K562 (cell line): ENCODE measurements at regions not wholly inside any gene's neighbourhood (a gene's known extent, or its start where the extent isn't known, plus 50 kb on each side); places are given as distances from the start of the nearest gene placed in this dataset.

Source experiments
- ATAC-seq: fragments of 200-7000 bp; cut with Tn5 transposase; 3 replicates; pipeline ENCODE4 v1.9.1; 2020; ENCODE audit warnings: moderate library complexity
- BruUV-seq: library from RNA; stranded (reverse); fragments of 400-500 nt; replicated peaks from 2 replicates; lab custom pipeline; 2021; lab: Mats Ljungman, UMichigan
- CTCF ChIA-PET: fragments of 300-600 bp; formaldehyde crosslinking; extraction: SDS; loops from one replicate; lab custom pipeline; 2021; ENCODE audit warnings: low intra/inter-chr PET ratio; lab: Yijun Ruan, JAX
- POLR2A ChIA-PET: fragments of 300-600, 350-650 bp; sonication (Branson Sonifier 250); formaldehyde crosslinking; extraction: SDS; loops from one replicate; lab custom pipeline; 2021; ENCODE audit warnings: antibody characterized with exemption, inconsistent platforms; lab: Yijun Ruan, JAX
- DNase-seq, 4 experiments: peaks; one replicate each; pipeline versions ENCODE4 v3.0.0 to v3.0.0-alpha.2; 2011 to 2018; ENCODE audit warnings: low spot score in 3 of 4, mixed read lengths in 3 of 4; ENCODE audit errors: extremely low read depth in 1 of 4
- FAIRE-seq: peaks from 2 replicates; lab custom pipeline; 2011; peaks lifted over from hg19 to GRCh38; lab: Jason Lieb, UNC
- H2AFZ ChIP-seq: 2 replicates; pipeline ENCODE4 v1.6.0; 2011; ENCODE audit warnings: low read depth, low read length, control low read depth, inconsistent platforms
- H3K27ac ChIP-seq: fragments of 200-600 bp; 3 replicates; pipeline ENCODE4 v1.8.0; 2011; ENCODE audit warnings: low read depth, mild to moderate bottlenecking, control low read depth, inconsistent platforms, low read length, moderate library complexity, mixed read lengths; ENCODE audit errors: extremely low read depth
- H3K27me3 ChIP-seq, 2 experiments: fragments of 300-600 bp in 1 of 2; 2 replicates in 1 of 2; 3 replicates in 1 of 2; pipeline versions ENCODE4 v1.6.0 to v1.8.0; 2011; ENCODE audit warnings: inconsistent platforms in 2 of 2, low read length in 2 of 2, mild to moderate bottlenecking in 1 of 2, mixed read lengths in 1 of 2, moderate library complexity in 1 of 2; ENCODE audit not compliant: control insufficient read depth in 2 of 2, insufficient read depth in 2 of 2
- H3K36me3 ChIP-seq: fragments of 300-600 bp; 3 replicates; pipeline ENCODE4 v1.8.0; 2011; ENCODE audit warnings: mild to moderate bottlenecking, low read length, inconsistent platforms; ENCODE audit not compliant: control insufficient read depth, insufficient read depth
- H3K4me1 ChIP-seq, 2 experiments: fragments of 200-600 bp in 1 of 2; replicated peaks in 1 of 2; 2 replicates in 1 of 2; 3 replicates in 1 of 2; pipeline versions ENCODE4 v1.5.1 to v1.8.0; 2011; ENCODE audit warnings: inconsistent platforms in 2 of 2, low read length in 2 of 2, mild to moderate bottlenecking in 1 of 2, mixed read lengths in 1 of 2, moderate library complexity in 1 of 2; ENCODE audit not compliant: control insufficient read depth in 2 of 2, insufficient read depth in 2 of 2
- H3K4me2 ChIP-seq: 2 replicates; pipeline ENCODE4 v1.6.1; 2011; ENCODE audit warnings: low read length, control low read depth, inconsistent platforms, mixed read lengths; ENCODE audit not compliant: insufficient read depth
- H3K4me3 ChIP-seq: fragments of 200-600 bp; sonication (generic), shearing (Covaris generic); 2 replicates; pipeline ENCODE4 v1.5.1; 2016; ENCODE audit warnings: control low read depth, inconsistent platforms
- H3K79me2 ChIP-seq: fragments of 200-600 bp; 3 replicates; pipeline ENCODE4 v1.8.0; 2011; ENCODE audit warnings: low read length, inconsistent platforms; ENCODE audit not compliant: control insufficient read depth, insufficient read depth
- H3K9ac ChIP-seq, 2 experiments: 2 replicates each; pipeline versions ENCODE4 v1.6.0 to v1.6.1; 2011; ENCODE audit warnings: low read depth in 2 of 2, low read length in 2 of 2, control low read depth in 1 of 2, inconsistent platforms in 1 of 2, mild to moderate bottlenecking in 1 of 2, mixed read lengths in 1 of 2; ENCODE audit not compliant: insufficient read depth in 1 of 2
- H3K9me1 ChIP-seq: one replicate; pipeline ENCODE4 v1.6.0; 2011; ENCODE audit warnings: inconsistent platforms, mild to moderate bottlenecking, low read length, moderate library complexity; ENCODE audit not compliant: control insufficient read depth, insufficient read depth
- H3K9me3 ChIP-seq: replicated peaks from 2 replicates; pipeline ENCODE4 v1.5.1; 2011; ENCODE audit warnings: low read depth, low read length, inconsistent platforms; ENCODE audit not compliant: control insufficient read depth, insufficient read depth
- H4K20me1 ChIP-seq: replicated peaks from 2 replicates; pipeline ENCODE4 v1.6.1; 2011; ENCODE audit warnings: low read length, inconsistent platforms, mixed read lengths; ENCODE audit not compliant: control insufficient read depth, insufficient read depth
- BRD9 ChIP-seq: fragments of 450-650 bp; IDR thresholded peaks from 2 replicates; pipeline ENCODE4 v1.6.1; 2018; ENCODE audit warnings: low read depth; ENCODE audit not compliant: partially characterized antibody
- C11orf30 ChIP-seq: fragments of 450-650 bp; IDR thresholded peaks from 2 replicates; pipeline ENCODE4 v1.6.1; 2016; ENCODE audit warnings: low read depth, mild to moderate bottlenecking
- ELK1 ChIP-seq: sonication (generic); formaldehyde crosslinking; IDR thresholded peaks from 2 replicates; pipeline ENCODE4 v1.8.1; 2022; ENCODE audit warnings: missing genetic modification reagents
- GATA2 ChIP-seq: sonication (generic); formaldehyde crosslinking; IDR thresholded peaks from 2 replicates; pipeline ENCODE4 v1.4.0; 2020; ENCODE audit warnings: mild to moderate bottlenecking, missing genetic modification reagents
- HOMEZ ChIP-seq: fragments of 250-450 bp; sonication (Bioruptor Pico); IDR thresholded peaks from 2 replicates; pipeline ENCODE4 v1.4.0; 2020; ENCODE audit warnings: mild to moderate bottlenecking, moderate library complexity
- IRF2 ChIP-seq: sonication (generic); formaldehyde crosslinking; IDR thresholded peaks from 2 replicates; pipeline ENCODE4 v1.8.1; 2022; ENCODE audit warnings: mild to moderate bottlenecking, missing genetic modification reagents
- MAFF ChIP-seq: IDR thresholded peaks from 2 replicates; pipeline ENCODE4 v1.6.1; 2012; ENCODE audit warnings: low read length, improper control_type of control experiment
- MAFG ChIP-seq: fragments of 450-650 bp; conservative IDR thresholded peaks from 2 replicates; pipeline ENCODE4 v1.6.1; 2016; ENCODE audit warnings: missing genetic modification characterization, missing compliant biosample characterization
- MAFK ChIP-seq: IDR thresholded peaks from 2 replicates; pipeline ENCODE4 v1.6.1; 2011; ENCODE audit warnings: low read length, improper control_type of control experiment
- THRAP3 ChIP-seq: fragments of 450-650 bp; IDR thresholded peaks from 2 replicates; pipeline ENCODE4 v1.6.1; 2016; ENCODE audit warnings: mild to moderate bottlenecking, inconsistent platforms, borderline replicate concordance
- ZNF282 ChIP-seq: sonication (generic); formaldehyde crosslinking; IDR thresholded peaks from 2 replicates; pipeline ENCODE4 v1.8.1; 2023; ENCODE audit warnings: missing genetic modification reagents
- ZNF316 ChIP-seq: fragments of 450-650 bp; IDR thresholded peaks from 2 replicates; pipeline ENCODE4 v1.6.1; 2016
- WGBS: fragments of 100-300 bp; shearing (Covaris generic); methylation state at CpG from one replicate; pipeline ENCODE4 v1.1.6; 2016; ENCODE audit warnings: low coverage, mixed read lengths; ENCODE audit not compliant: insufficient coverage; ENCODE audit errors: missing lambda C conversion rate; 5-methylcytosine and 5-hydroxymethylcytosine counted together
- in situ Hi-C: fragments of 300-500 bp; cut with MboI; formaldehyde crosslinking; loops from 4 replicates; pipeline ENCODE4 v1.15.0; 2018; ENCODE audit warnings: inconsistent platforms, mixed read lengths
- intact Hi-C: fragments of 100-400 bp; cut with micrococcal nuclease; formaldehyde crosslinking; loops from 2 replicates; pipeline ENCODE4 v1.14.2; 2022
- TF ChIP-seq, protein P1 (sequence below), 2 experiments: fragments of 450-650 bp in 1 of 2; sonication (generic) in 1 of 2; formaldehyde crosslinking; conservative IDR thresholded peaks; 2 replicates each; pipeline versions ENCODE4 v1.4.0 to v1.8.1; 2020 to 2022; ENCODE audit warnings: mild to moderate bottlenecking in 1 of 2, missing genetic modification reagents in 1 of 2

DNA sequence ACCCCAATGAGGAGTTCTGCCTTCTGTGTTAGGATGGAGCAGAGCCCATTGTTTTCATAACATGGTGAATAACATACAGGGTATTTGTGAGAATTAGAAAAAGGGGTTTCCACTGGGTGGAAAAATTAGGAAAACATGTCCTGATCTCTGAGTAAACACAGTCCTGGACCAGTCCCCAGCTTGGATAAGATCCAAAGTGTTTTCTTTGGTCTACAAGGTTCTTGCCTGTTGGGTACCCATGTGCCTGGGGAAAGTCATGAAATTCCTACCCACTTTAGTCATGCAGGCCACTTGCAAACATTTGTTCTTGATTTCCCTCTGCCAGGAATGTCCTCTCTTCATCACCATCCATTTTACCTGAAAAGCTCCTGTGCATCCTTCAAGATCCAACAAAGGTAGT, 164.8 kb upstream of the DYNLRB2 start (continued):
- no peak for TF ChIP-seq THRAP3
- TF ChIP-seq, protein P1, sequence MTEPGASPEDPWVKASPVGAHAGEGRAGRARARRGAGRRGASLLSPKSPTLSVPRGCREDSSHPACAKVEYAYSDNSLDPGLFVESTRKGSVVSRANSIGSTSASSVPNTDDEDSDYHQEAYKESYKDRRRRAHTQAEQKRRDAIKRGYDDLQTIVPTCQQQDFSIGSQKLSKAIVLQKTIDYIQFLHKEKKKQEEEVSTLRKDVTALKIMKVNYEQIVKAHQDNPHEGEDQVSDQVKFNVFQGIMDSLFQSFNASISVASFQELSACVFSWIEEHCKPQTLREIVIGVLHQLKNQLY (CRISPR knock-in tag; conservative IDR thresholded peaks at IDR 0.05): no peak
- TF ChIP-seq ZNF282 (CRISPR knock-in tag): no peak
- TF ChIP-seq HOMEZ (CRISPR knock-in tag): no peak
- TF ChIP-seq IRF2 (CRISPR knock-in tag): no peak
- TF ChIP-seq ELK1 (CRISPR knock-in tag): no peak

DNA sequence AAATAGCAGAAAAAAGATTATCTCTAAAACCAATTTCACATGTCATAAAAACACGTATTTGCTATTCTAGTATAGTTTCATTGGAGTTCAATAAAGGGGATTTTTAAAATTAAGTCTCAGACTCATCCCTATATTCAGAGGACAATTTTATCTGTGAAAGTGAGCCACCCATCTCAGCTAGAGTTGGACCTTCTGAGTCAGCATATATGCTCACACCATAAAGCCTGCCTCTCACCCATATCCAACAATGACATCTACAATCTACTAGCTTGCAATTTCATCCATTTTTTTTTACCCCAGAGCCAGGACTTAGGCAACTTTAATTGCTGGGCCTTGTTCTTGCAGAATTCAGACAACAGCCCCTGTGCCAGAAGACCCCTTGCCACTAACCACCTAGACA, 165.3 kb upstream of the DYNLRB2 start:
- H3K27ac ChIP-seq: no peak overlapping the region
- POLR2A ChIA-PET: no interaction called here
- no peak overlapping the region for H2AFZ ChIP-seq
- no peaks in the 10 kb centered on the region for H3K36me3 ChIP-seq
- intact Hi-C loops: no loop called here
- H3K4me3 ChIP-seq: no peak overlapping the region
- H3K4me1 ChIP-seq: no peaks in the 10 kb centered on the region
- no peaks in the 10 kb centered on the region for H3K9me3 ChIP-seq
- no peaks in the 10 kb centered on the region for H3K79me2 ChIP-seq
- no peaks in the 10 kb centered on the region for H3K9me1 ChIP-seq
- FAIRE-seq: no peak
- CTCF ChIA-PET: no interaction called here
- no peak overlapping the region for H3K4me2 ChIP-seq
- H3K9ac ChIP-seq: no peak overlapping the region
- ATAC-seq: no peak
- 0% methylated on average over 1 of the region's 1 CpG for WGBS
- in situ Hi-C loops: no loop called here
- BruUV-seq: no TSS peak
- TF ChIP-seq MAFG (peak; percentile 56; the same call in 1 of the 2 replicates), ZNF316 (peak; percentile 69), ELK1 (CRISPR knock-in tag) (no peak), MAFF (peak; percentile 22; the same call in 1 of the 2 replicates), MAFK (peak; percentile 35; the same call in 1 of the 2 replicates), GATA2 (no peak), C11orf30 (peak; percentile 44), BRD9 (no peak)
- no peaks in the 10 kb centered on the region for H4K20me1 ChIP-seq
- no peak for DNase-seq
- H3K27me3 ChIP-seq: peaks cover 0 to 7% of the 10 kb centered on the region in 2 experiments; a peak in 1 of 5 replicates
